Gastroesophageal sphincter (tissue), 3 donors: ENCODE measurements at regions not wholly inside any gene's neighbourhood (a gene's known extent, or its start where the extent isn't known, plus 50 kb on each side); places are given as distances from the start of the nearest gene placed in this dataset.

ENCODE experiments used
- CTCF ChIP-seq, 4 experiments: fragments of 200-600 bp in 2 of 4; fragments of 450-650 bp in 2 of 4; sonication (generic) in 1 of 4; IDR thresholded peaks; one replicate each; pipeline ENCODE4 v1.5.1; 2017 to 2019; ENCODE audit warnings: antibody characterized with exemption in 4 of 4, mild to moderate bottlenecking in 2 of 4, moderate library complexity in 2 of 4
- EP300 ChIP-seq: sonication (generic); formaldehyde crosslinking; IDR thresholded peaks from one replicate; pipeline ENCODE4 v1.6.1; 2017; ENCODE audit warnings: antibody characterized with exemption, mild to moderate bottlenecking
- POLR2A ChIP-seq, 2 donors: fragments of 450-650 bp; IDR thresholded peaks; one replicate each; pipeline ENCODE4 v1.6.1; 2017; ENCODE audit warnings: antibody characterized with exemption in 2 of 2, mild to moderate bottlenecking in 2 of 2, moderate library complexity in 1 of 2
- POLR2AphosphoS5 ChIP-seq: sonication (generic); formaldehyde crosslinking; IDR thresholded peaks from one replicate; pipeline ENCODE4 v1.6.1; 2017; ENCODE audit warnings: antibody characterized with exemption

- TF ChIP-seq CTCF (IDR thresholded peaks at IDR 0.05) (no peak), POLR2A (IDR thresholded peaks at IDR 0.05) (no peak), EP300 (no peak), POLR2AphosphoS5 (no peak)
Observed at GRCh38 chr3:70779296-70779695, 466.9 kb upstream of the MDFIC2 start.
